ENCODE measurements at regions not wholly inside any gene's neighbourhood (a gene's known extent, or its start where the extent isn't known, plus 50 kb on each side); places are given as distances from the start of the nearest gene placed in this dataset.

- no CpG with 5 or more reads among the region's 1 CpG for WGBS (ENCODE audit: extremely low coverage, insufficient coverage, low lambda C conversion rate)
- Histone ChIP-seq H2AK5ac (ENCODE audit: low read length) (no peak overlapping the region), H3K4ac (ENCODE audit: low read depth, low read length) (no peak overlapping the region), H4K5ac (ENCODE audit: low read length) (no peak overlapping the region), H3K9ac (ENCODE audit: low read length) (no peak overlapping the region), H3K4me3 (ENCODE audit: low read length) (no peak overlapping the region), H3K27me3 (ENCODE audit: insufficient read depth, low read length, poor library complexity) (no peaks in the 10 kb centered on the region), H2BK5ac (ENCODE audit: low read length) (no peak overlapping the region), H2BK15ac (replicated peaks; ENCODE audit: low read depth) (no peak overlapping the region), H3K4me2 (ENCODE audit: low read length) (no peak overlapping the region), H3K79me1 (ENCODE audit: low read length) (no peaks in the 10 kb centered on the region), H4K8ac (ENCODE audit: low read depth, low read length) (no peak overlapping the region), H3K23ac (ENCODE audit: low read length) (no peak overlapping the region), H3K27ac (ENCODE audit: low read depth, low read length) (no peak overlapping the region), H3K4me1 (ENCODE audit: control insufficient read depth, low read depth, low read length) (no peaks in the 10 kb centered on the region), H3K36me3 (ENCODE audit: control insufficient read depth, insufficient read depth, low read length) (no peaks in the 10 kb centered on the region), H2BK120ac (ENCODE audit: low read depth, low read length) (no peak overlapping the region), H3K18ac (ENCODE audit: low read length) (no peak overlapping the region), H3K79me2 (ENCODE audit: control insufficient read depth, insufficient read depth, low read length) (no peaks in the 10 kb centered on the region), H3K56ac (ENCODE audit: low read length) (no peak overlapping the region)
- no peak for DNase-seq
Measured at GRCh38 chr13:111022241-111022640, 92.9 kb upstream of the ARHGEF7 start.

- Histone ChIP-seq H2BK5ac (ENCODE audit: low read length) (no peak overlapping the region), H3K9ac (ENCODE audit: low read length) (no peak overlapping the region), H3K4me3 (ENCODE audit: low read length) (no peak overlapping the region), H2BK15ac (replicated peaks; ENCODE audit: low read depth) (no peak overlapping the region), H3K4me2 (ENCODE audit: low read length) (no peak overlapping the region), H3K4me1 (ENCODE audit: control insufficient read depth, low read depth, low read length) (no peaks in the 10 kb centered on the region), H4K5ac (ENCODE audit: low read length) (no peak overlapping the region), H3K36me3 (ENCODE audit: control insufficient read depth, insufficient read depth, low read length) (no peaks in the 10 kb centered on the region), H3K79me1 (ENCODE audit: low read length) (no peaks in the 10 kb centered on the region), H2BK120ac (ENCODE audit: low read depth, low read length) (no peak overlapping the region), H3K27me3 (ENCODE audit: insufficient read depth, low read length, poor library complexity) (no peaks in the 10 kb centered on the region), H3K79me2 (ENCODE audit: control insufficient read depth, insufficient read depth, low read length) (no peaks in the 10 kb centered on the region), H2AK5ac (ENCODE audit: low read length) (no peak overlapping the region), H3K56ac (ENCODE audit: low read length) (no peak overlapping the region), H3K23ac (ENCODE audit: low read length) (no peak overlapping the region), H3K18ac (ENCODE audit: low read length) (no peak overlapping the region), H3K27ac (ENCODE audit: low read depth, low read length) (no peak overlapping the region), H3K4ac (ENCODE audit: low read depth, low read length) (no peak overlapping the region), H4K8ac (ENCODE audit: low read depth, low read length) (no peak overlapping the region)
- WGBS (ENCODE audit: extremely low coverage, insufficient coverage, low lambda C conversion rate): no CpG with 5 or more reads among the region's 1 CpG
- no peak for DNase-seq
Measured at GRCh38 chr13:111021270-111021669, 93.8 kb upstream of the ARHGEF7 start.

- H3K79me2 ChIP-seq (ENCODE audit: control insufficient read depth, insufficient read depth, low read length): no peaks in the 10 kb centered on the region
- no peaks in the 10 kb centered on the region for H3K36me3 ChIP-seq (ENCODE audit: control insufficient read depth, insufficient read depth, low read length)
- WGBS (ENCODE audit: extremely low coverage, insufficient coverage, low lambda C conversion rate): no CpG with 5 or more reads among the region's 6 CpGs
Measured at GRCh38 chr13:111020546-111020945, 94.6 kb upstream of the ARHGEF7 start.

GRCh38 chr13:111020021-111020420, 95.1 kb upstream of the ARHGEF7 start:
- Histone ChIP-seq H3K4ac (ENCODE audit: low read depth, low read length) (no peak overlapping the region), H3K4me2 (ENCODE audit: low read length) (no peak overlapping the region), H3K4me3 (ENCODE audit: low read length) (no peak overlapping the region), H2BK5ac (ENCODE audit: low read length) (no peak overlapping the region), H2BK120ac (ENCODE audit: low read depth, low read length) (no peak overlapping the region), H3K36me3 (ENCODE audit: control insufficient read depth, insufficient read depth, low read length) (no peaks in the 10 kb centered on the region), H3K23ac (ENCODE audit: low read length) (no peak overlapping the region), H3K56ac (ENCODE audit: low read length) (no peak overlapping the region), H3K27ac (ENCODE audit: low read depth, low read length) (no peak overlapping the region), H3K79me2 (ENCODE audit: control insufficient read depth, insufficient read depth, low read length) (no peaks in the 10 kb centered on the region), H3K79me1 (ENCODE audit: low read length) (no peaks in the 10 kb centered on the region), H2AK5ac (ENCODE audit: low read length) (no peak overlapping the region), H4K5ac (ENCODE audit: low read length) (no peak overlapping the region), H4K8ac (ENCODE audit: low read depth, low read length) (no peak overlapping the region), H3K9ac (ENCODE audit: low read length) (no peak overlapping the region), H3K4me1 (ENCODE audit: control insufficient read depth, low read depth, low read length) (no peaks in the 10 kb centered on the region), H3K18ac (ENCODE audit: low read length) (no peak overlapping the region), H3K27me3 (ENCODE audit: insufficient read depth, low read length, poor library complexity) (no peaks in the 10 kb centered on the region), H2BK15ac (replicated peaks; ENCODE audit: low read depth) (no peak overlapping the region)
- no CpG with 5 or more reads among the region's 24 CpGs for WGBS (ENCODE audit: extremely low coverage, insufficient coverage, low lambda C conversion rate)
- no peak for DNase-seq

More at GRCh38 chr13:111020546-111020945, 94.6 kb upstream of the ARHGEF7 start:
- Histone ChIP-seq H2BK5ac (ENCODE audit: low read length) (no peak overlapping the region), H3K4me3 (ENCODE audit: low read length) (no peak overlapping the region), H2BK120ac (ENCODE audit: low read depth, low read length) (no peak overlapping the region), H3K4ac (ENCODE audit: low read depth, low read length) (no peak overlapping the region), H3K27me3 (ENCODE audit: insufficient read depth, low read length, poor library complexity) (no peaks in the 10 kb centered on the region), H3K27ac (ENCODE audit: low read depth, low read length) (no peak overlapping the region), H3K9ac (ENCODE audit: low read length) (no peak overlapping the region), H3K79me1 (ENCODE audit: low read length) (no peaks in the 10 kb centered on the region), H3K18ac (ENCODE audit: low read length) (no peak overlapping the region), H4K8ac (ENCODE audit: low read depth, low read length) (no peak overlapping the region), H3K56ac (ENCODE audit: low read length) (no peak overlapping the region), H3K23ac (ENCODE audit: low read length) (no peak overlapping the region), H3K4me1 (ENCODE audit: control insufficient read depth, low read depth, low read length) (no peaks in the 10 kb centered on the region), H2BK15ac (replicated peaks; ENCODE audit: low read depth) (no peak overlapping the region), H3K4me2 (ENCODE audit: low read length) (no peak overlapping the region), H2AK5ac (ENCODE audit: low read length) (no peak overlapping the region), H4K5ac (ENCODE audit: low read length) (no peak overlapping the region)
- no peak for DNase-seq

GRCh38 chr13:111017755-111018459, 97.2 kb upstream of the ARHGEF7 start:
- H4K5ac ChIP-seq (ENCODE audit: low read length): no peak overlapping the region
- no CpG with 5 or more reads among the region's 26 CpGs for WGBS (ENCODE audit: extremely low coverage, insufficient coverage, low lambda C conversion rate)
- no peaks in the 10 kb centered on the region for H3K36me3 ChIP-seq (ENCODE audit: control insufficient read depth, insufficient read depth, low read length)
- H3K79me1 ChIP-seq (ENCODE audit: low read length): no peaks in the 10 kb centered on the region
- no peak overlapping the region for H3K56ac ChIP-seq (ENCODE audit: low read length)
- no peak for DNase-seq
- no peak overlapping the region for H3K18ac ChIP-seq (ENCODE audit: low read length)
- no peak overlapping the region for H3K9ac ChIP-seq (ENCODE audit: low read length)
- no peak overlapping the region for H3K4ac ChIP-seq (ENCODE audit: low read depth, low read length)
- no peak overlapping the region for H3K4me2 ChIP-seq (ENCODE audit: low read length)
- no peaks in the 10 kb centered on the region for H3K4me1 ChIP-seq (ENCODE audit: control insufficient read depth, low read depth, low read length)
- no peak overlapping the region for H2BK5ac ChIP-seq (ENCODE audit: low read length)
- no peak overlapping the region for H3K4me3 ChIP-seq (ENCODE audit: low read length)
- H3K23ac ChIP-seq (ENCODE audit: low read length): no peak overlapping the region
- no peaks in the 10 kb centered on the region for H3K79me2 ChIP-seq (ENCODE audit: control insufficient read depth, insufficient read depth, low read length)
- H2BK120ac ChIP-seq (ENCODE audit: low read depth, low read length): no peak overlapping the region
- no peak overlapping the region for H3K27ac ChIP-seq (ENCODE audit: low read depth, low read length)
- H2BK15ac ChIP-seq (replicated peaks; ENCODE audit: low read depth): no peak overlapping the region
- no peaks in the 10 kb centered on the region for H3K27me3 ChIP-seq (ENCODE audit: insufficient read depth, low read length, poor library complexity)
- no peak overlapping the region for H4K8ac ChIP-seq (ENCODE audit: low read depth, low read length)
- no peak overlapping the region for H2AK5ac ChIP-seq (ENCODE audit: low read length)

GRCh38 chr13:111013196-111013595, 98.3 kb upstream of the ANKRD10 start:
- no peak for DNase-seq
- WGBS (ENCODE audit: extremely low coverage, insufficient coverage, low lambda C conversion rate): no CpG with 5 or more reads among the region's 3 CpGs
- Histone ChIP-seq H2BK120ac (ENCODE audit: low read depth, low read length) (no peak overlapping the region), H3K27ac (ENCODE audit: low read depth, low read length) (no peak overlapping the region), H4K8ac (ENCODE audit: low read depth, low read length) (no peak overlapping the region), H3K56ac (ENCODE audit: low read length) (no peak overlapping the region), H3K79me1 (ENCODE audit: low read length) (no peaks in the 10 kb centered on the region), H3K4me1 (ENCODE audit: control insufficient read depth, low read depth, low read length) (no peaks in the 10 kb centered on the region), H3K4ac (ENCODE audit: low read depth, low read length) (no peak overlapping the region), H3K23ac (ENCODE audit: low read length) (no peak overlapping the region), H2BK5ac (ENCODE audit: low read length) (no peak overlapping the region), H2AK5ac (ENCODE audit: low read length) (no peak overlapping the region), H3K27me3 (ENCODE audit: insufficient read depth, low read length, poor library complexity) (no peaks in the 10 kb centered on the region), H3K36me3 (ENCODE audit: control insufficient read depth, insufficient read depth, low read length) (no peaks in the 10 kb centered on the region), H3K9ac (ENCODE audit: low read length) (no peak overlapping the region), H2BK15ac (replicated peaks; ENCODE audit: low read depth) (no peak overlapping the region), H3K18ac (ENCODE audit: low read length) (no peak overlapping the region), H3K79me2 (ENCODE audit: control insufficient read depth, insufficient read depth, low read length) (no peaks in the 10 kb centered on the region), H3K4me3 (ENCODE audit: low read length) (no peak overlapping the region), H4K5ac (ENCODE audit: low read length) (no peak overlapping the region), H3K4me2 (ENCODE audit: low read length) (no peak overlapping the region)
